ENCODE measurements at regions not wholly inside any gene's neighbourhood (a gene's known extent, or its start where the extent isn't known, plus 50 kb on each side); places are given as distances from the start of the nearest gene placed in this dataset.

DNA sequence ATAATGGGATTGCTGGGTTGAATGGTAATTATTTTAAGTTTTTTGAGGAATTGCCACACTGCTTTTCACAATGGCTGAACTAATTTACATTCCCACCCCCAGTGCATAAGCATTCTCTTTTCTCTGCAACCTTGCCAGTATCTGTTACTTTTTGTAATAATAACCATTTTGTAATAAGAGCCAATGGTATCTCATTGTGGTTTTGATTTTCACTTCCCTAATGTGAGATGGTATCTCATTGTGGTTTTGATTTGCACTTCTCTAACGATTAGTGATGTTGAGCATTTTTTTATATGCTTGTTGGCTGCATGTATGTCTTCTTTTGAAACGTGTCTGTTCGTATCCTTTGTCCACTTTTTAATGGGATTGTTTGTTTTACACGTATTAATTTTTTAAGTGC lies 213.1 kb upstream of the HDX start:
- TF ChIP-seq ZFX (IDR thresholded peaks at IDR 0.05; ENCODE audit: borderline replicate concordance): no peak
- no peak overlapping the region for H3K27ac ChIP-seq

DNA sequence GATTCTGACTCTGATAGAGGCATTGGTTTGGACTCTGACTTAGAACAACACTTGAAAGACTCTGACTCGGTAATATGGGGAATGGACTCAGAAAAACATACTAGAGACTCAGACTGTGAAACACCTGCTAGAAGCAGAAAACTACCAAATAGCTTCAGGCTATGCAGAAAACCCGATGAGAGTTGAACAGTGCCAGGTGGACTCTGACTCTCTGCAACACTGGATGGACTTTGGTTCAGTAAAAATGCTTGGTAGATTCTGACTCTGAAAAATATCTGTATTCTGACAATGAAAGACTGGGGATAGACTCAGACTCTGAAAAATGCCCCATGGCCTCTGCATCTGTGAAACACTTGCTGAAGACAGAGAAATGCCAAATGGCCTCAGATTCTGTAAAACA lies 215.1 kb upstream of the HDX start:
- TF ChIP-seq, protein P1, sequence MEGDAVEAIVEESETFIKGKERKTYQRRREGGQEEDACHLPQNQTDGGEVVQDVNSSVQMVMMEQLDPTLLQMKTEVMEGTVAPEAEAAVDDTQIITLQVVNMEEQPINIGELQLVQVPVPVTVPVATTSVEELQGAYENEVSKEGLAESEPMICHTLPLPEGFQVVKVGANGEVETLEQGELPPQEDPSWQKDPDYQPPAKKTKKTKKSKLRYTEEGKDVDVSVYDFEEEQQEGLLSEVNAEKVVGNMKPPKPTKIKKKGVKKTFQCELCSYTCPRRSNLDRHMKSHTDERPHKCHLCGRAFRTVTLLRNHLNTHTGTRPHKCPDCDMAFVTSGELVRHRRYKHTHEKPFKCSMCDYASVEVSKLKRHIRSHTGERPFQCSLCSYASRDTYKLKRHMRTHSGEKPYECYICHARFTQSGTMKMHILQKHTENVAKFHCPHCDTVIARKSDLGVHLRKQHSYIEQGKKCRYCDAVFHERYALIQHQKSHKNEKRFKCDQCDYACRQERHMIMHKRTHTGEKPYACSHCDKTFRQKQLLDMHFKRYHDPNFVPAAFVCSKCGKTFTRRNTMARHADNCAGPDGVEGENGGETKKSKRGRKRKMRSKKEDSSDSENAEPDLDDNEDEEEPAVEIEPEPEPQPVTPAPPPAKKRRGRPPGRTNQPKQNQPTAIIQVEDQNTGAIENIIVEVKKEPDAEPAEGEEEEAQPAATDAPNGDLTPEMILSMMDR (IDR thresholded peaks at IDR 0.05): no peak
- no peak for TF ChIP-seq ZFX (IDR thresholded peaks at IDR 0.05; ENCODE audit: borderline replicate concordance)
- no peak overlapping the region for H3K27ac ChIP-seq

DNA sequence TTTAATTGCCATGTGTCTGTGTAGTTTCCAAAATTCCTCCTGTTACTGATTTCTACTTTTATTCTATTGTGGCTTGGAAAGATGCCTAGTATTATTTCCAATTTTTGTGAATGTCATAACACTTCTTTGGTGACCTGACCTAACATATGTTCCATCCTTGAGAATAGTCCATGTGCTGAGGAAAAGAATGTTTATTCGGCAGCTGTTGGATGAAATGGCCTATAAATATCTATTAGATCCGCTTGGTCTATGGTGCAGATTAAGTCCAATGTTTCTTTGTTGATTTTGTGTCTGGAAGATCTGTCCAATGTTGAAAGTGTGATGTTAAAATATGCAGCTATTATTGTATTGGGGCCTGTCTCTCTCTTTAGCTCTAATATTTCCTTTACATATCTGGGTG lies 219.2 kb upstream of the HDX start:
- H3K27ac ChIP-seq: no peak overlapping the region
- TF ChIP-seq, protein P1 (IDR thresholded peaks at IDR 0.05): no peak
- no peak for TF ChIP-seq ZFX (IDR thresholded peaks at IDR 0.05; ENCODE audit: borderline replicate concordance)

DNA sequence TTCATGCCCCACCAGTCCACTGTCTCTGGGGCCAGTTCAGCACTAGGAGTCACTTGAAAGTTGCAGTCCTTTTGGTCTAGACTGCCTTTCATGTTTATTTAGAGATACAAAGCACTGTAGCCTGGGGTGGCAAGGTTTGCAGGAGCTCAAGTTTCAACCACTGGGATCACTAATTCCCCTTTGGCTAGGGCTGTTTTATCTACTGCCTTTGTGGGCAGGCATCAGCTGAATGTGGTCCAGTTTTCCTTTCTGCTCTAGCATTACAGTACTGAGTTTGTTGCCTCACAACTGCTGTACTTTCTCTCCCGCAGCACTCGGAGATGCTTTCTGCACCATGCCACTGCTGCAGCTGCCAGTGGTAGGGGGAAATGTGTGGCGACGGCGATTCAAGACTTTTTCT lies 222.3 kb upstream of the HDX start:
- no peak overlapping the region for H3K27ac ChIP-seq
- TF ChIP-seq, protein P1 (IDR thresholded peaks at IDR 0.05): no peak
- TF ChIP-seq ZFX (IDR thresholded peaks at IDR 0.05; ENCODE audit: borderline replicate concordance): no peak

DNA sequence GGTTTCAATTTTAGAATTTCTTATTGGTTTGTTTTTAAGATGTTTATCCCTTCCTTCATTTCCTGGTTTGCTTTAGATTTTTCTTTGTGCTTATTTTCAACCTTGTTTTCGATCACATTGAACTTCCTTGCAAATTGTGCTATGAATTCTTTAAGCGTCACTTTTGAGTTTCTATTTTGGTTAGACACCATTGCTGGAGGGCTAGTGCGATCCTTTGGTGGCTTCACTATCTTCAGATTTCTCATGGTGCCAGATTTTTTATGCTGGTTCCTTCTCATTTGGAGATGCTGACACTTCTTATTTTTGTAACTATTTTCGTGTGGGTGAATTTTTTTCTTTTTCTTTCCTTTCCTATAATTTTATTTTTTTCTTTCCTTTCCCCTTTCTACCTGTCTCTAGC lies 227.2 kb upstream of the HDX start:
- TF ChIP-seq, protein P1 (IDR thresholded peaks at IDR 0.05): no peak
- TF ChIP-seq ZFX (IDR thresholded peaks at IDR 0.05; ENCODE audit: borderline replicate concordance): no peak
- no peak overlapping the region for H3K27ac ChIP-seq

DNA sequence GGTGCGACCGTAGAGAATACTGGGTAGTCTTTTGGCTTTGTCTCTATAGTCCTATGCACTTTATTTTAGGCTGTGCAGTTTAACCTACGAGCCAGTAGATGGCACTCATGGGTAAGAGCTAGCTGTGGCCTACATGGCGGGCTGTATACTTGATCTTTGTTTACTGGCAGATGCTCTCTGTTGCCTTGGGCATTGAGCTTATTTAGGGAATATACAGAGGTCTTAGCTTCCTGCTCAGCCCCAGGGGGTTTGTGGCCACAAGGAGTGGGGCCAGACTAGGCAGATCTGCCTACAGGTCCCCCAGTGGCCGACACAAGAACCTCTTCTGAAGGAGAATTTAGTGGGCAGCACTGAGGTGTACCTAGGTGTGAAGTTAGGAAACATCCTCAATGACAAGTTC lies 227.6 kb upstream of the HDX start:
- no peak overlapping the region for H3K27ac ChIP-seq
- TF ChIP-seq, protein P1 (IDR thresholded peaks at IDR 0.05): peak; percentile 76
- no peak for TF ChIP-seq ZFX (IDR thresholded peaks at IDR 0.05; ENCODE audit: borderline replicate concordance)

DNA sequence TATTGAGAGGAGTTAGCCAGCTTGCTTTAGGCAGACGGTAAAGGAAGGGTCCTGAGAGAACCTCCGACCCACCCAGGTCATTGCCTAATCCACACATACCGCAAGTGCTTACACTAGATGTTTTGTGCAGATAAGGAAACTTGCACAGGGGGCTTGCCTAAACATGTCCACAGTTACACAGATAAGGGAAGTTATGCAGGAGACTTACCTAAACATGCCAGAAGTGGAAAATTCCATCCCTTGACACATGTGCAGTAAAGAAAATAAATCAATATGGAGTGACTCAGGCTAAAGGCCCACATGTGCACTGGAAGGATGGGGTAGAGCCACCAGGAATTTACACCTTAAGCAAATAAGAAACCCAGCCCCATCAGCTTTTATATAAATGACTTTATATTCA lies 232.8 kb upstream of the HDX start:
- TF ChIP-seq, protein P1 (IDR thresholded peaks at IDR 0.05): no peak
- no peak for TF ChIP-seq ZFX (IDR thresholded peaks at IDR 0.05; ENCODE audit: borderline replicate concordance)
- no peak overlapping the region for H3K27ac ChIP-seq

DNA sequence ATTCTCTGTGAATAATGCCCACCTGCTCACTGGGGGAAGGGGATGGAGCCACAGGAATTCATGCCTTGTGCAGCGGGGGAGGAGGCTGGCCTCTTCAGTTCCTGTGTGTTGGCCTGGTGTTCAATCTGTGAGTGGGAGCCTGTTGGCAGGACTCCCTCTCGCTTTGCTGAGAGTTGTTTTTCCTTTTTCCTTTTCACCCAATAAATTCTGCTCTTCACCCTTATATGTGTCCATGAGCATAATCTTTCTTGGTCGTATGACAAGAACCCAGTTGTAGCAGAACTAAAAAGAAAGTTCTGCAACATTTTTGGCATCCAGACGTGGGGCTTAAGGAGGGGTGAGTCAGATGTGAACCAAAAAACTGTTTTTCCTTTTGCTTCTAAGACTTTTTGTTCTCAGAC lies 235.2 kb upstream of the HDX start:
- H3K27ac ChIP-seq: no peak overlapping the region

More for the DNA sequence above, 235.2 kb upstream of the HDX start:
- TF ChIP-seq, protein P1 (IDR thresholded peaks at IDR 0.05): no peak
- no peak for TF ChIP-seq ZFX (IDR thresholded peaks at IDR 0.05; ENCODE audit: borderline replicate concordance)

Measured in 22Rv1 (cell line).